Activated naive CD8-positive, alpha-beta T cell treated with anti-CD3 and anti-CD28 coated beads, Interleukin-2, amount 10 ng/mL, durations not matched to agents 7 days and 5 days (primary cell): ENCODE measurements at regions not wholly inside any gene's neighbourhood (a gene's known extent, or its start where the extent isn't known, plus 50 kb on each side); places are given as distances from the start of the nearest gene placed in this dataset.
A peak's percentile ranks its signal among the peaks of the same experiment; 100 is the strongest.

Experiments
- ATAC-seq: fragments of 150-1000 bp; cut with Tn5 transposase; one replicate; pipeline ENCODE4 v1.10.0; 2021; ENCODE audit warnings: low read depth, moderate library complexity
- POLR2A ChIA-PET: fragments of 350-600 bp; sonication (Branson Sonifier 250); formaldehyde crosslinking; loops from one replicate; lab custom pipeline; 2021; ENCODE audit warnings: antibody characterized with exemption; lab: Charles Lee
- DNase-seq: peaks from one replicate; pipeline ENCODE4 v3.0.0; 2021
- H3K27ac Mint-ChIP-seq: one replicate; pipeline ENCODE4 v1.8.0; 2022; ENCODE audit warnings: mild to moderate bottlenecking, mixed read lengths
- H3K27me3 Mint-ChIP-seq: one replicate; pipeline ENCODE4 v1.8.0; 2022; ENCODE audit warnings: mild to moderate bottlenecking, moderate library complexity, mixed read lengths
- H3K36me3 Mint-ChIP-seq: one replicate; pipeline ENCODE4 v1.8.0; 2021; ENCODE audit warnings: mild to moderate bottlenecking, mixed read lengths
- H3K4me1 Mint-ChIP-seq: one replicate; pipeline ENCODE4 v1.8.0; 2021; ENCODE audit warnings: mixed read lengths
- H3K4me3 Mint-ChIP-seq: one replicate; pipeline ENCODE4 v1.8.0; 2022; ENCODE audit warnings: mild to moderate bottlenecking, moderate library complexity, mixed read lengths
- H3K9me3 Mint-ChIP-seq: one replicate; pipeline ENCODE4 v1.8.0; 2021; ENCODE audit warnings: mixed read lengths

- no peak overlapping the region for H3K27ac Mint-ChIP-seq
- peaks cover 40% of the 10 kb centered on the region for H3K27me3 Mint-ChIP-seq
- H3K4me1 Mint-ChIP-seq = peaks cover 4% of the 10 kb centered on the region
- no peak for ATAC-seq
- H3K4me3 Mint-ChIP-seq = no peak overlapping the region
- POLR2A ChIA-PET = no interaction called here
- peaks cover 2% of the 10 kb centered on the region for H3K36me3 Mint-ChIP-seq
- peaks cover 2% of the 10 kb centered on the region for H3K9me3 Mint-ChIP-seq
- DNase-seq = no peak
These were observed 142.4 kb upstream of the ERCC6L2 start for GRCh38 chr9:95732802-95733688.

GRCh38 chr9:95731876-95732275 lies 143.6 kb upstream of the ERCC6L2 start:
- peaks cover 38% of the 10 kb centered on the region for H3K27me3 Mint-ChIP-seq
- H3K4me1 Mint-ChIP-seq = peaks cover 9% of the 10 kb centered on the region
- POLR2A ChIA-PET = no interaction called here
- no peak for DNase-seq
- no peak overlapping the region for H3K27ac Mint-ChIP-seq
- no peak for ATAC-seq
- H3K9me3 Mint-ChIP-seq = peaks cover 3% of the 10 kb centered on the region
- peaks cover 6% of the 10 kb centered on the region for H3K36me3 Mint-ChIP-seq
- H3K4me3 Mint-ChIP-seq = no peak overlapping the region

GRCh38 chr9:95729669-95730368 lies 145.7 kb upstream of the ERCC6L2 start:
- Mint-ChIP-seq H3K27ac (no peak overlapping the region), H3K36me3 (peaks cover 13% of the 10 kb centered on the region), H3K9me3 (peaks cover 7% of the 10 kb centered on the region), H3K27me3 (peaks cover 28% of the 10 kb centered on the region), H3K4me1 (peaks cover 18% of the 10 kb centered on the region), H3K4me3 (no peak overlapping the region)
- ATAC-seq = no peak
- POLR2A ChIA-PET = no interaction called here
- DNase-seq = no peak

- no peak for ATAC-seq
- Mint-ChIP-seq H3K4me1 (peaks cover 26% of the 10 kb centered on the region), H3K4me3 (no peak overlapping the region)
These were observed 146.4 kb upstream of the ERCC6L2 start for GRCh38 chr9:95729046-95729445.

GRCh38 chr9:95727947-95728520 lies 147.5 kb upstream of the ERCC6L2 start:
- Mint-ChIP-seq H3K27me3 (peaks cover 18% of the 10 kb centered on the region), H3K4me1 (peaks cover 31% of the 10 kb centered on the region)
- no peak for ATAC-seq

More at GRCh38 chr9:95729046-95729445, 146.4 kb upstream of the ERCC6L2 start:
- Mint-ChIP-seq H3K27me3 (peaks cover 24% of the 10 kb centered on the region), H3K36me3 (peaks cover 16% of the 10 kb centered on the region), H3K27ac (no peak overlapping the region), H3K9me3 (peaks cover 10% of the 10 kb centered on the region)
- POLR2A ChIA-PET = no interaction called here
- no peak for DNase-seq

GRCh38 chr9:95726756-95727155 lies 148.7 kb upstream of the ERCC6L2 start:
- ATAC-seq (no peak), DNase-seq (no peak)
- H3K27ac Mint-ChIP-seq = no peak overlapping the region
- peaks cover 36% of the 10 kb centered on the region for H3K4me1 Mint-ChIP-seq
- peaks cover 13% of the 10 kb centered on the region for H3K27me3 Mint-ChIP-seq
- H3K36me3 Mint-ChIP-seq = peaks cover 24% of the 10 kb centered on the region
- H3K9me3 Mint-ChIP-seq = peaks cover 19% of the 10 kb centered on the region
- POLR2A ChIA-PET = no interaction called here
- H3K4me3 Mint-ChIP-seq = no peak overlapping the region

More at GRCh38 chr9:95727947-95728520, 147.5 kb upstream of the ERCC6L2 start:
- Mint-ChIP-seq H3K36me3 (peaks cover 17% of the 10 kb centered on the region), H3K27ac (no peak overlapping the region), H3K4me3 (no peak overlapping the region), H3K9me3 (peaks cover 12% of the 10 kb centered on the region)
- no peak for DNase-seq
- POLR2A ChIA-PET = no interaction called here

- peak; percentile 38 for DNase-seq
- peaks cover 36% of the 10 kb centered on the region for H3K4me1 Mint-ChIP-seq
- H3K27me3 Mint-ChIP-seq = peaks cover 18% of the 10 kb centered on the region
- ATAC-seq = peak; percentile 18
- H3K36me3 Mint-ChIP-seq = peaks cover 28% of the 10 kb centered on the region
- H3K4me3 Mint-ChIP-seq = peak overlapping the region; percentile 56
- POLR2A ChIA-PET = no interaction called here
- peak overlapping the region; percentile 72 for H3K27ac Mint-ChIP-seq
- H3K9me3 Mint-ChIP-seq = peaks cover 20% of the 10 kb centered on the region
These were observed 150.4 kb upstream of the ERCC6L2 start for GRCh38 chr9:95725045-95725444.

- Mint-ChIP-seq H3K4me3 (peak overlapping the region; percentile 66), H3K4me1 (peaks cover 36% of the 10 kb centered on the region), H3K9me3 (peaks cover 20% of the 10 kb centered on the region), H3K36me3 (peaks cover 28% of the 10 kb centered on the region), H3K27ac (peak overlapping the region; percentile 72), H3K27me3 (peaks cover 18% of the 10 kb centered on the region)
- peak; percentile 68 for DNase-seq
- peak; percentile 93 for ATAC-seq
- POLR2A ChIA-PET = interaction anchor here (0.7 to 1.0 kb wide), 2 partner anchors 98 to 151 kb away, joined by 3 read pairs; partner anchors contain the start of gene ERCC6L2
These were observed 151.1 kb upstream of the ERCC6L2 start for GRCh38 chr9:95724253-95724991.

GRCh38 chr9:95722141-95722540 lies 153.3 kb upstream of the ERCC6L2 start:
- Mint-ChIP-seq H3K4me1 (peaks cover 32% of the 10 kb centered on the region), H3K27me3 (peaks cover 21% of the 10 kb centered on the region), H3K27ac (peak overlapping the region; percentile 8), H3K4me3 (no peak overlapping the region), H3K9me3 (peaks cover 29% of the 10 kb centered on the region), H3K36me3 (peaks cover 29% of the 10 kb centered on the region)
- no peak for ATAC-seq
- POLR2A ChIA-PET = no interaction called here
- DNase-seq = no peak

- no peak overlapping the region for H3K27ac Mint-ChIP-seq
- ATAC-seq (no peak), DNase-seq (no peak)
- H3K4me1 Mint-ChIP-seq = peaks cover 28% of the 10 kb centered on the region
- POLR2A ChIA-PET = no interaction called here
- peaks cover 31% of the 10 kb centered on the region for H3K9me3 Mint-ChIP-seq
- no peak overlapping the region for H3K4me3 Mint-ChIP-seq
- H3K36me3 Mint-ChIP-seq = peaks cover 30% of the 10 kb centered on the region
- H3K27me3 Mint-ChIP-seq = peaks cover 21% of the 10 kb centered on the region
These were observed 154.4 kb upstream of the ERCC6L2 start for GRCh38 chr9:95721061-95721531.

- DNase-seq (no peak), ATAC-seq (no peak)
- Mint-ChIP-seq H3K36me3 (peaks cover 28% of the 10 kb centered on the region), H3K27me3 (peaks cover 23% of the 10 kb centered on the region), H3K27ac (no peak overlapping the region), H3K9me3 (peaks cover 32% of the 10 kb centered on the region), H3K4me3 (no peak overlapping the region), H3K4me1 (peaks cover 24% of the 10 kb centered on the region)
- POLR2A ChIA-PET = no interaction called here
These were observed 155.0 kb upstream of the ERCC6L2 start for GRCh38 chr9:95720496-95720895.

GRCh38 chr9:95719354-95719753 lies 156.1 kb upstream of the ERCC6L2 start:
- H3K9me3 Mint-ChIP-seq = peaks cover 32% of the 10 kb centered on the region
- H3K4me1 Mint-ChIP-seq = peaks cover 13% of the 10 kb centered on the region
- ATAC-seq (no peak), DNase-seq (no peak)
- peaks cover 26% of the 10 kb centered on the region for H3K27me3 Mint-ChIP-seq
- H3K36me3 Mint-ChIP-seq = peaks cover 28% of the 10 kb centered on the region
- POLR2A ChIA-PET = no interaction called here
- H3K4me3 Mint-ChIP-seq = no peak overlapping the region
- no peak overlapping the region for H3K27ac Mint-ChIP-seq

GRCh38 chr9:95718263-95718662 lies 157.2 kb upstream of the ERCC6L2 start:
- no peak for ATAC-seq
- Mint-ChIP-seq H3K36me3 (peaks cover 24% of the 10 kb centered on the region), H3K27ac (no peak overlapping the region), H3K27me3 (peaks cover 26% of the 10 kb centered on the region), H3K9me3 (peaks cover 29% of the 10 kb centered on the region), H3K4me1 (peaks cover 5% of the 10 kb centered on the region), H3K4me3 (no peak overlapping the region)
- POLR2A ChIA-PET = no interaction called here
- DNase-seq = no peak
